Stimulated activated naive CD4-positive, alpha-beta T cell treated with Interleukin-2 at 50 U/mL for 16 hours (primary cell): ENCODE measurements at regions not wholly inside any gene's neighbourhood (a gene's known extent, or its start where the extent isn't known, plus 50 kb on each side); places are given as distances from the start of the nearest gene placed in this dataset.
"Not testable (repeated sequence)": the region's sequence is repeated elsewhere in the genome, so short reads cannot be mapped to it uniquely, and the experiment has no call there.

Experiments used
- DNase-seq: peaks from one replicate; lab custom pipeline; 2025; lab: John Stamatoyannopoulos, UW

GRCh38 chr11:86749821-86750401 lies 50.4 kb upstream of the PRSS23 start:
- DNase-seq, result no peak

GRCh38 chr11:86749376-86749775 lies 51.0 kb upstream of the PRSS23 start:
- DNase-seq, result no peak

GRCh38 chr11:86748296-86748695 lies 52.0 kb upstream of the PRSS23 start:
- DNase-seq, result no peak

- no peak for DNase-seq
Measured at GRCh38 chr11:86747801-86748200, 52.5 kb upstream of the PRSS23 start.

GRCh38 chr11:86746514-86746913 lies 53.8 kb upstream of the PRSS23 start:
- DNase-seq, result no peak

- DNase-seq, result no peak
Measured at GRCh38 chr11:86745571-86745970, 54.8 kb upstream of the PRSS23 start.

- DNase-seq, result peak; percentile 3
Measured at GRCh38 chr11:86743223-86744118, 56.9 kb upstream of the PRSS23 start.

GRCh38 chr11:86741839-86742805 lies 58.2 kb upstream of the PRSS23 start:
- DNase-seq, result no peak

GRCh38 chr11:86741484-86741835 lies 58.9 kb upstream of the PRSS23 start:
- no peak for DNase-seq

GRCh38 chr11:86740628-86741483 lies 59.5 kb upstream of the PRSS23 start:
- no peak for DNase-seq

- DNase-seq, result no peak
Measured at GRCh38 chr11:86738568-86738967, 61.8 kb upstream of the PRSS23 start.

GRCh38 chr11:86737737-86738136 lies 62.6 kb upstream of the PRSS23 start:
- no peak for DNase-seq

- no peak for DNase-seq
Measured at GRCh38 chr11:86737230-86737629, 63.1 kb upstream of the PRSS23 start.

GRCh38 chr11:86736291-86737143 lies 63.8 kb upstream of the PRSS23 start:
- DNase-seq, result no peak

GRCh38 chr11:86735451-86736290 lies 63.3 kb upstream of the ME3 start:
- no peak for DNase-seq

- DNase-seq, result not testable (repeated sequence)
Measured at GRCh38 chr11:86732739-86733138, 60.3 kb upstream of the ME3 start.

- not testable (repeated sequence) for DNase-seq
Measured at GRCh38 chr11:86732286-86732685, 59.9 kb upstream of the ME3 start.

- not testable (repeated sequence) for DNase-seq
Measured at GRCh38 chr11:86729576-86729975, 57.2 kb upstream of the ME3 start.

- no peak for DNase-seq
Measured at GRCh38 chr11:86728562-86728961, 56.1 kb upstream of the ME3 start.
